ENCODE measurements at regions not wholly inside any gene's neighbourhood (a gene's known extent, or its start where the extent isn't known, plus 50 kb on each side); places are given as distances from the start of the nearest gene placed in this dataset.

DNA sequence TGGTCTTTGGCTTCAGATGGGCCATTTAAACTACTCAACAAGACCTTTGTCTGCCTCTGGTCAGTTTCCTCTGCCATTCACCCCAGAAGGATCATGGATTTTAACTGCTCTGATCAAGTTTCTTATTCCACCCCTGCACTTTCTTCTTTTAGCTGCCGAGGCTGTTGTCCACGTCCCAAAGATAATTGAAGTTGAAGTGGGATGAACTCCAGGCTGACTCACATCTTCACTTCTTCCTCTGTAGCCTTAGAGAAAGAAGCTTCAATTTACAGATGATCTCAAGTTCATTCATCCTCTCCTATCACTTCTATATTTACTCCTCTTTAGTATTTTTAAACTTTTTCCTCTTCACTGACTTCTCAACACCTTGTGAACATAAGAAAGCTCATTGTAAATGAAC is 651.6 kb downstream of the UTRN start:
- Histone ChIP-seq H4K91ac (ENCODE audit: insufficient read length, low read depth, low read length) (no peak overlapping the region), H3K56ac (ENCODE audit: insufficient read length, low read depth, low read length) (no peak overlapping the region), H3K9me3 (ENCODE audit: control insufficient read depth, low read depth, low read length) (no peaks in the 10 kb centered on the region), H3K79me1 (ENCODE audit: insufficient read depth, low read depth, low read length, poor library complexity, severe bottlenecking) (no peaks in the 10 kb centered on the region), H3T11ph (ENCODE audit: low read length) (no peak overlapping the region), H2BK12ac (ENCODE audit: insufficient read length, low read depth, low read length) (no peak overlapping the region), H2BK15ac (ENCODE audit: low read depth, low read length) (no peak overlapping the region), H3K4me1 (ENCODE audit: insufficient read depth, low read length) (no peaks in the 10 kb centered on the region), H2AK5ac (ENCODE audit: insufficient read length, low read length) (no peak overlapping the region), H3K14ac (ENCODE audit: insufficient read depth, low read length) (no peak overlapping the region), H3K23ac (ENCODE audit: insufficient read length, low read depth, low read length) (no peak overlapping the region), H3K4ac (ENCODE audit: low read depth, low read length) (no peak overlapping the region), H3K79me2 (ENCODE audit: insufficient read depth, low read length) (no peaks in the 10 kb centered on the region), H2BK20ac (ENCODE audit: low read depth, low read length, poor library complexity, severe bottlenecking) (no peak overlapping the region), H2BK120ac (ENCODE audit: low read depth, low read length, poor library complexity, severe bottlenecking) (no peak overlapping the region), H3K9ac (ENCODE audit: extremely low read depth, insufficient read length, low read length) (no peak overlapping the region), H3K4me2 (ENCODE audit: insufficient read depth, insufficient read length, low read length) (no peak overlapping the region), H4K20me1 (ENCODE audit: control insufficient read depth, insufficient read depth, insufficient read length) (no peaks in the 10 kb centered on the region), H4K8ac (replicated peaks; ENCODE audit: insufficient read length, low read depth, low read length) (no peak overlapping the region), H2BK5ac (ENCODE audit: insufficient read length, low read length) (no peak overlapping the region), H3K18ac (ENCODE audit: insufficient read length, low read depth, low read length) (no peak overlapping the region), H3K27ac (ENCODE audit: insufficient read length, low read depth, low read length) (no peak overlapping the region), H4K5ac (ENCODE audit: insufficient read length, low read depth, low read length) (no peak overlapping the region), H3K27me3 (ENCODE audit: insufficient read depth, low read length) (no peaks in the 10 kb centered on the region), H2AFZ (ENCODE audit: low read length) (no peak overlapping the region), H3K23me2 (ENCODE audit: insufficient read length, low read depth, low read length, poor library complexity, severe bottlenecking) (no peaks in the 10 kb centered on the region)
- Mint-ChIP-seq H3K27me3 (ENCODE audit: low read depth) (no peaks in the 10 kb centered on the region), H3K27ac (no peak overlapping the region), H3K9me3 (peaks cover 7 to 8% of the 10 kb centered on the region in 2 experiments; a peak in 3 of 5 replicates), H3K4me3 (no peak overlapping the region), H3K4me1 (no peaks in the 10 kb centered on the region), H3K36me3 (ENCODE audit: insufficient read depth in 1 of 3, low read depth in 3 of 3) (peaks cover 0 to 12% (median 3%) of the 10 kb centered on the region in 3 experiments; a peak in 4 of 7 replicates)
- TF ChIP-seq, protein P1, sequence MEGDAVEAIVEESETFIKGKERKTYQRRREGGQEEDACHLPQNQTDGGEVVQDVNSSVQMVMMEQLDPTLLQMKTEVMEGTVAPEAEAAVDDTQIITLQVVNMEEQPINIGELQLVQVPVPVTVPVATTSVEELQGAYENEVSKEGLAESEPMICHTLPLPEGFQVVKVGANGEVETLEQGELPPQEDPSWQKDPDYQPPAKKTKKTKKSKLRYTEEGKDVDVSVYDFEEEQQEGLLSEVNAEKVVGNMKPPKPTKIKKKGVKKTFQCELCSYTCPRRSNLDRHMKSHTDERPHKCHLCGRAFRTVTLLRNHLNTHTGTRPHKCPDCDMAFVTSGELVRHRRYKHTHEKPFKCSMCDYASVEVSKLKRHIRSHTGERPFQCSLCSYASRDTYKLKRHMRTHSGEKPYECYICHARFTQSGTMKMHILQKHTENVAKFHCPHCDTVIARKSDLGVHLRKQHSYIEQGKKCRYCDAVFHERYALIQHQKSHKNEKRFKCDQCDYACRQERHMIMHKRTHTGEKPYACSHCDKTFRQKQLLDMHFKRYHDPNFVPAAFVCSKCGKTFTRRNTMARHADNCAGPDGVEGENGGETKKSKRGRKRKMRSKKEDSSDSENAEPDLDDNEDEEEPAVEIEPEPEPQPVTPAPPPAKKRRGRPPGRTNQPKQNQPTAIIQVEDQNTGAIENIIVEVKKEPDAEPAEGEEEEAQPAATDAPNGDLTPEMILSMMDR (conservative IDR thresholded peaks at IDR 0.05): no peak
- DNase-seq: no peak
- no CpG with 5 or more reads among the region's 2 CpGs for WGBS (ENCODE audit: extremely low coverage, insufficient read length, low lambda C conversion rate)

All from H9 (cell line).